Caco-2 (cell line): ENCODE measurements at regions not wholly inside any gene's neighbourhood (a gene's known extent, or its start where the extent isn't known, plus 50 kb on each side); places are given as distances from the start of the nearest gene placed in this dataset.
"Not testable (repeated sequence)": the region's sequence is repeated elsewhere in the genome, so short reads cannot be mapped to it uniquely, and the experiment has no call there.

ENCODE experiments used
- BruUV-seq: library from RNA; stranded (reverse); fragments of 400-500 nt; replicated peaks from 2 replicates; lab custom pipeline; 2021; lab: Mats Ljungman, UMichigan
- CTCF ChIA-PET: fragments of 300-600 bp; sonication (Branson Sonifier 250); formaldehyde crosslinking; loops from one replicate; lab custom pipeline; 2022; ENCODE audit warnings: antibody characterized with exemption; lab: Charles Lee
- POLR2A ChIA-PET: fragments of 300-600 bp; sonication (Branson Sonifier 250); formaldehyde crosslinking; loops from one replicate; lab custom pipeline; 2022; ENCODE audit warnings: antibody characterized with exemption; lab: Charles Lee
- DNase-seq, 2 experiments: peaks; one replicate each; pipeline versions ENCODE4 v3.0.0 to v3.0.0-alpha.2; 2020 to 2022
- H3K27me3 ChIP-seq: replicated peaks from 2 replicates; pipeline ENCODE4 v1.6.0; 2011; ENCODE audit warnings: low read length; ENCODE audit not compliant: control insufficient read depth, insufficient read depth
- H3K36me3 ChIP-seq: 2 replicates; pipeline ENCODE4 v1.5.1; 2011; ENCODE audit warnings: low read length; ENCODE audit not compliant: control insufficient read depth, insufficient read depth
- H3K4me1 ChIP-seq: fragments of 250-450 bp; sonication (Bioruptor Pico); 2 replicates; pipeline ENCODE4 v1.5.1; 2020; ENCODE audit warnings: mild to moderate bottlenecking
- H3K4me3 ChIP-seq: 2 replicates; pipeline ENCODE4 v1.5.1; 2011; ENCODE audit warnings: low read depth, mild to moderate bottlenecking, control low read depth, low read length
- H3K9me3 ChIP-seq: fragments of 250-450 bp; sonication (Bioruptor Pico); 2 replicates; pipeline ENCODE4 v1.5.1; 2020; ENCODE audit warnings: mild to moderate bottlenecking, moderate library complexity
- H3K27ac Mint-ChIP-seq: one replicate; pipeline ENCODE4 v1.8.0; 2022; ENCODE audit warnings: mixed read lengths; ENCODE audit not compliant: unreplicated experiment
- H3K27me3 Mint-ChIP-seq: one replicate; pipeline ENCODE4 v1.8.0; 2022; ENCODE audit warnings: mixed read lengths; ENCODE audit not compliant: insufficient read depth, unreplicated experiment
- H3K36me3 Mint-ChIP-seq: one replicate; pipeline ENCODE4 v1.8.0; 2022; ENCODE audit warnings: mild to moderate bottlenecking, mixed read lengths; ENCODE audit not compliant: insufficient read depth, unreplicated experiment
- H3K4me1 Mint-ChIP-seq: one replicate; pipeline ENCODE4 v1.8.0; 2022; ENCODE audit warnings: low read depth, mixed read lengths; ENCODE audit not compliant: unreplicated experiment
- H3K4me3 Mint-ChIP-seq: one replicate; pipeline ENCODE4 v1.8.0; 2022; ENCODE audit warnings: mild to moderate bottlenecking, moderate library complexity, mixed read lengths; ENCODE audit not compliant: unreplicated experiment
- H3K9me3 Mint-ChIP-seq: one replicate; pipeline ENCODE4 v1.8.0; 2022; ENCODE audit warnings: mixed read lengths; ENCODE audit not compliant: unreplicated experiment
- intact Hi-C: fragments of 100-400 bp; cut with micrococcal nuclease; formaldehyde crosslinking; loops from one replicate; pipeline ENCODE4 v1.10.0; 2022; ENCODE audit not compliant: unreplicated experiment
- TF ChIP-seq, protein P1 (sequence below), 2 experiments: fragments of 200-600 bp in 1 of 2; IDR thresholded peaks; 1 replicate in 1 of 2; 2 replicates in 1 of 2; pipeline versions ENCODE4 v1.5.1 to v1.8.0; 2011 to 2022; ENCODE audit warnings: antibody characterized with exemption in 1 of 2, control low read depth in 1 of 2, inconsistent platforms in 1 of 2, low read depth in 1 of 2, low read length in 1 of 2, mild to moderate bottlenecking in 1 of 2, moderate library complexity in 1 of 2; ENCODE audit not compliant: insufficient read depth in 1 of 2, severe bottlenecking in 1 of 2, unreplicated experiment in 1 of 2

DNA sequence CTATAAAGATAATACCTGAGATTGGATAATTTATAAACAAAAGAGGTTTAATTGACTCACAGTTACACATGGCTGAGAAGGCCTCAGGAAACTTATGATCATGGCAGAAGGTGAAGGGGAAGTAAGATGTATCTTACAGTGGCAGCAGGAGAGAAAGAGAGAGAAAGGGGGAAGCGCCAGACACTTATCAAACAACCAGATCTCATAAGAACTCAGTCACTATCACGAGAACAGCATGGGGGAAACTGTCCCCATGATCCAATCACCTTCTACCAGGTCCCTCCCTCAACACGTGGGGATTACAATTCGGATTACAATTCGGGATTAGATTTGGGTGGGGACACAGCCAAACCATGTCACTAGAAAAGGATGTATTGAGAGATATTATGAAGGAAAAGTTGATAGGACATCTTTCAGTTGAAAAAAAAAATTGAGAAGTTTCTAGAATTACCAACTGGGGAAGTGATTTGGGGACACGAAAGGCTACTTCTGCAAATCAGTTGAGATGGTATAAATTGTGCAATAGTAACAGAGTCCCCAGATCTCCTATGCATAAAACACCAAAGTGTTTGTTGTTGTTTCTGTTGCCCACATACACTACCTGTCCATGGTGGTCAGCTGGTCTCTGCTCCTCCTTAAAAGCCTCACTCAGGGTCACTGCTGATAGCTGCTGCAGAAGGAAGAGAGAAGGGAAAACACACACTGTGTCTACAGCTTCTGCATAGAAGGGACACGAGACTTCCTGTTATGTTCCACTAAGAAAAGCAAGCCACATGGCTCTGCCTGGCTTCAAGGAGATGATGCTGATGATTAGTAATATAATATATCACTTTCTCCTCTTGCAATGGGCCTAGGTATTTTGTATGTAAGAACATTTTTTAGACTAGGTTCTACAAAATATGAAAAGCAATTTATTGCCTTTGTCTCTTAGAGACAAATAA is 465.5 kb downstream of the PDZRN4 start:
- intact Hi-C loops = no loop called here
- H3K4me3 Mint-ChIP-seq = no peak overlapping the region
- no peaks in the 10 kb centered on the region for H3K9me3 Mint-ChIP-seq
- no peak for DNase-seq
- ChIA-PET CTCF (no interaction called here), POLR2A (no interaction called here)
- Histone ChIP-seq H3K4me1 (no peaks in the 10 kb centered on the region), H3K27me3 (no peaks in the 10 kb centered on the region), H3K9me3 (no peaks in the 10 kb centered on the region), H3K36me3 (no peaks in the 10 kb centered on the region), H3K4me3 (no peak overlapping the region)
- no peak overlapping the region for H3K27ac Mint-ChIP-seq
- TF ChIP-seq, protein P1, sequence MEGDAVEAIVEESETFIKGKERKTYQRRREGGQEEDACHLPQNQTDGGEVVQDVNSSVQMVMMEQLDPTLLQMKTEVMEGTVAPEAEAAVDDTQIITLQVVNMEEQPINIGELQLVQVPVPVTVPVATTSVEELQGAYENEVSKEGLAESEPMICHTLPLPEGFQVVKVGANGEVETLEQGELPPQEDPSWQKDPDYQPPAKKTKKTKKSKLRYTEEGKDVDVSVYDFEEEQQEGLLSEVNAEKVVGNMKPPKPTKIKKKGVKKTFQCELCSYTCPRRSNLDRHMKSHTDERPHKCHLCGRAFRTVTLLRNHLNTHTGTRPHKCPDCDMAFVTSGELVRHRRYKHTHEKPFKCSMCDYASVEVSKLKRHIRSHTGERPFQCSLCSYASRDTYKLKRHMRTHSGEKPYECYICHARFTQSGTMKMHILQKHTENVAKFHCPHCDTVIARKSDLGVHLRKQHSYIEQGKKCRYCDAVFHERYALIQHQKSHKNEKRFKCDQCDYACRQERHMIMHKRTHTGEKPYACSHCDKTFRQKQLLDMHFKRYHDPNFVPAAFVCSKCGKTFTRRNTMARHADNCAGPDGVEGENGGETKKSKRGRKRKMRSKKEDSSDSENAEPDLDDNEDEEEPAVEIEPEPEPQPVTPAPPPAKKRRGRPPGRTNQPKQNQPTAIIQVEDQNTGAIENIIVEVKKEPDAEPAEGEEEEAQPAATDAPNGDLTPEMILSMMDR (IDR thresholded peaks at IDR 0.05; ENCODE audit: insufficient read depth in 1 of 2, low read depth in 1 of 2, low read length in 1 of 2, severe bottlenecking in 1 of 2, unreplicated experiment in 1 of 2) = no peak
- no TSS peak for BruUV-seq
- peaks cover 7% of the 10 kb centered on the region for H3K27me3 Mint-ChIP-seq
- peaks cover 7% of the 10 kb centered on the region for H3K4me1 Mint-ChIP-seq
- H3K36me3 Mint-ChIP-seq = no peaks in the 10 kb centered on the region

DNA sequence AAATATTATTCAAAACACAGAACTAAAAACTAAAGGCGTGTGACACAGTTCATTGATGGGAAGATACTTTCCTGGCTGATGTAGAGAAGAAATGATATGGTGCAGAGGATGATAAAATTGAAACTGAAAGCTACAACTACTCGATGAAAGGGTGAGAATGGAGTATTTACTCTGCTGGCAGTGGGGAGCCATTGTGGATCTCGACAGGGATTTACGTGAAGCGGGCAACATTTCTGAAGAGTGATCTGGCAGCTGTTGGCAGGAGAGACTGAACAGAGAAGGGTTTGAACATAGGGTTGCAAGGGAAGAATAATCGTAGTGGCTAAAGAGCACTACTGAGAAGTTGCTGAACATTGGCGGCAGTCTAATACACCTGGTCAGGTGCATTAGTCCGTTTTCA is 464.9 kb downstream of the PDZRN4 start:
- TF ChIP-seq, protein P1 (IDR thresholded peaks at IDR 0.05; ENCODE audit: insufficient read depth in 1 of 2, low read depth in 1 of 2, low read length in 1 of 2, severe bottlenecking in 1 of 2, unreplicated experiment in 1 of 2) = no peak
- ChIA-PET POLR2A (no interaction called here), CTCF (no interaction called here)
- H3K27me3 ChIP-seq = no peaks in the 10 kb centered on the region
- H3K4me3 Mint-ChIP-seq = no peak overlapping the region
- DNase-seq = no peak
- peaks cover under 1% of the 10 kb centered on the region for H3K4me1 Mint-ChIP-seq
- no peak overlapping the region for H3K27ac Mint-ChIP-seq
- no peaks in the 10 kb centered on the region for H3K36me3 Mint-ChIP-seq
- H3K9me3 ChIP-seq = no peaks in the 10 kb centered on the region
- no peaks in the 10 kb centered on the region for H3K4me1 ChIP-seq
- no peaks in the 10 kb centered on the region for H3K36me3 ChIP-seq
- H3K27me3 Mint-ChIP-seq = peaks cover 7% of the 10 kb centered on the region
- intact Hi-C loops = no loop called here
- H3K9me3 Mint-ChIP-seq = no peaks in the 10 kb centered on the region
- no peak overlapping the region for H3K4me3 ChIP-seq
- BruUV-seq = no TSS peak

DNA sequence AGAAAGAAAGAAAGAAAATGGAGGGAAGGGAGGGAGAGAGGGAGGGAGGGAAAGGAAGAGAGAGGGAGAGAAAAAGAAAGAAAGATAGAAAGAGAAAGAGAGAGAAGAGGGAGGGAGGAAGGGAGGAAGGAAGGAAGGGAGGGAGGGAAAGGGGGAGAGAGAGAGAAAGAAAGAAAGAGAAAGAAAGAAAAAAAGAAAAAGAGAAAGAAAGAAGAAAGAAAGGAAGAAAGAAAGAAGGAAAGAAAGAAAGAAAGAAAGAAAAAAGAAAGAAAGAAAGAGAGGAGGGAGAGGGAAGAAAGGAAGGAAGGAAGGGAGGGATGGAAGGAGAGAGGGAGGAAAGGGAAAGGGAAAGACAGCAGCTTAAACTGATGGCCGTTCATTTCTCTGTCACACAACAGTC is 457.5 kb downstream of the PDZRN4 start:
- ChIA-PET POLR2A (no interaction called here), CTCF (no interaction called here)
- no peak for DNase-seq
- H3K4me1 Mint-ChIP-seq = no peaks in the 10 kb centered on the region
- H3K4me3 Mint-ChIP-seq = no peak overlapping the region
- no TSS peak for BruUV-seq
- no peaks in the 10 kb centered on the region for H3K4me1 ChIP-seq
- peaks cover 5% of the 10 kb centered on the region for H3K27me3 Mint-ChIP-seq
- H3K36me3 ChIP-seq = no peaks in the 10 kb centered on the region
- H3K9me3 ChIP-seq = no peaks in the 10 kb centered on the region
- no peak overlapping the region for H3K4me3 ChIP-seq
- no peak overlapping the region for H3K27ac Mint-ChIP-seq
- intact Hi-C loops = no loop called here
- H3K27me3 ChIP-seq = no peaks in the 10 kb centered on the region
- no peaks in the 10 kb centered on the region for H3K36me3 Mint-ChIP-seq
- no peaks in the 10 kb centered on the region for H3K9me3 Mint-ChIP-seq
- TF ChIP-seq, protein P1 (IDR thresholded peaks at IDR 0.05; ENCODE audit: insufficient read depth in 1 of 2, low read depth in 1 of 2, low read length in 1 of 2, severe bottlenecking in 1 of 2, unreplicated experiment in 1 of 2) = no peak

DNA sequence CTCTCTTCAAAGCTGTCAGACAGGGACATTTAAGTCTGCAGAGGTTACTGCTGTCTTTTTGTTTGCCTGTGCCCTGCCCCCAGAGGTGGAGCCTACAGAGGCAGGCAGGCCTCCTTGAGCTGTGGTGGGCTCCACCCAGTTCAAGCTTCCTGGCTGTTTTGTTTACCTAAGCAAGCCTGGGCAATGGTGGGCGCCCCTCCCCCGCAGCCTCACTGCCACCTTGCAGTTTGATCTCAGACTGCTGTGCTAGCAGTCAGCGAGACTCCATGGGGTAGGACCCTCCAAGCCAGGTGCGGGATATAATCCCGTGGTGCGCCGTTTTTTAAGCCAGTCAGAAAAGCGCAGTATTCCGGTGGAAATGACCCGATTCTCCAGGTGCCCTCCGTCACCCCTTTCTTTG is 454.7 kb downstream of the PDZRN4 start:
- H3K36me3 Mint-ChIP-seq, BruUV-seq, H3K36me3 ChIP-seq, POLR2A ChIA-PET, DNase-seq, CTCF ChIA-PET, H3K4me1 ChIP-seq, H3K27me3 Mint-ChIP-seq, H3K27ac Mint-ChIP-seq, H3K4me1 Mint-ChIP-seq, intact Hi-C loops, H3K9me3 Mint-ChIP-seq, H3K9me3 ChIP-seq, H3K27me3 ChIP-seq: not testable (repeated sequence)
- H3K4me3 Mint-ChIP-seq = peak overlapping the region; percentile 58
- peak overlapping the region; percentile 21; the same call in 1 of the 2 replicates for H3K4me3 ChIP-seq
